ENCODE measurements at regions not wholly inside any gene's neighbourhood (a gene's known extent, or its start where the extent isn't known, plus 50 kb on each side); places are given as distances from the start of the nearest gene placed in this dataset.

- Histone ChIP-seq H3K27ac (ENCODE audit: insufficient read length, low read depth, low read length) (no peak overlapping the region), H3K9ac (ENCODE audit: extremely low read depth, insufficient read length, low read length) (no peak overlapping the region)
- no CpG with 5 or more reads among the region's 1 CpG for WGBS (ENCODE audit: extremely low coverage, insufficient read length, low lambda C conversion rate)
Observed at GRCh38 chr9:28688172-28688571, 1114.9 kb upstream of the C9orf72 start.

More at GRCh38 chr9:28688172-28688571, 1114.9 kb upstream of the C9orf72 start:
- Histone ChIP-seq H3T11ph (ENCODE audit: low read length) (no peak overlapping the region), H2BK15ac (ENCODE audit: low read depth, low read length) (no peak overlapping the region), H3K14ac (ENCODE audit: insufficient read depth, low read length) (no peak overlapping the region), H2BK5ac (ENCODE audit: insufficient read length, low read length) (no peak overlapping the region), H3K23me2 (ENCODE audit: insufficient read length, low read depth, low read length, poor library complexity, severe bottlenecking) (no peaks in the 10 kb centered on the region), H2AFZ (ENCODE audit: low read length) (no peak overlapping the region), H2BK120ac (ENCODE audit: low read depth, low read length, poor library complexity, severe bottlenecking) (no peak overlapping the region), H3K9me3 (ENCODE audit: control insufficient read depth, low read depth, low read length) (no peaks in the 10 kb centered on the region), H3K27me3 (ENCODE audit: insufficient read depth, low read length) (no peaks in the 10 kb centered on the region), H3K79me2 (ENCODE audit: insufficient read depth, low read length) (no peaks in the 10 kb centered on the region), H2AK5ac (ENCODE audit: insufficient read length, low read length) (no peak overlapping the region), H4K8ac (replicated peaks; ENCODE audit: insufficient read length, low read depth, low read length) (no peak overlapping the region), H3K4me1 (ENCODE audit: insufficient read depth, low read length) (peaks cover 4% of the 10 kb centered on the region; the same call in 1 of the 2 replicates), H3K4me2 (ENCODE audit: insufficient read depth, insufficient read length, low read length) (no peak overlapping the region), H4K20me1 (ENCODE audit: control insufficient read depth, insufficient read depth, insufficient read length) (no peaks in the 10 kb centered on the region), H3K79me1 (ENCODE audit: insufficient read depth, low read depth, low read length, poor library complexity, severe bottlenecking) (no peaks in the 10 kb centered on the region), H4K91ac (ENCODE audit: insufficient read length, low read depth, low read length) (no peak overlapping the region), H2BK20ac (ENCODE audit: low read depth, low read length, poor library complexity, severe bottlenecking) (no peak overlapping the region), H3K23ac (ENCODE audit: insufficient read length, low read depth, low read length) (no peak overlapping the region), H3K56ac (ENCODE audit: insufficient read length, low read depth, low read length) (no peak overlapping the region), H3K4ac (ENCODE audit: low read depth, low read length) (no peak overlapping the region), H3K18ac (ENCODE audit: insufficient read length, low read depth, low read length) (no peak overlapping the region), H4K5ac (ENCODE audit: insufficient read length, low read depth, low read length) (no peak overlapping the region), H2BK12ac (ENCODE audit: insufficient read length, low read depth, low read length) (no peak overlapping the region)
- H3K27me3 Mint-ChIP-seq (ENCODE audit: low read depth), result peaks cover 1% of the 10 kb centered on the region; the same call in 1 of the 2 replicates
- H3K27ac Mint-ChIP-seq, result peak overlapping the region in 1 of 3 experiments; percentile 71; a peak in 2 of 7 replicates
- peaks cover 2 to 3% of the 10 kb centered on the region in 2 experiments; a peak in 4 of 5 replicates for H3K9me3 Mint-ChIP-seq
- no peak overlapping the region for H3K4me3 Mint-ChIP-seq
- H3K4me1 Mint-ChIP-seq, result peaks cover 16 to 20% of the 10 kb centered on the region in 2 experiments
- no peak for TF ChIP-seq CTCF (conservative IDR thresholded peaks at IDR 0.05)
- DNase-seq, result no peak
- peaks cover 3 to 9% (median 3%) of the 10 kb centered on the region in 3 experiments; a peak in 4 of 7 replicates for H3K36me3 Mint-ChIP-seq (ENCODE audit: insufficient read depth in 1 of 3, low read depth in 3 of 3)

Data from H9 (cell line).